ENCODE measurements at regions not wholly inside any gene's neighbourhood (a gene's known extent, or its start where the extent isn't known, plus 50 kb on each side); places are given as distances from the start of the nearest gene placed in this dataset.

DNA sequence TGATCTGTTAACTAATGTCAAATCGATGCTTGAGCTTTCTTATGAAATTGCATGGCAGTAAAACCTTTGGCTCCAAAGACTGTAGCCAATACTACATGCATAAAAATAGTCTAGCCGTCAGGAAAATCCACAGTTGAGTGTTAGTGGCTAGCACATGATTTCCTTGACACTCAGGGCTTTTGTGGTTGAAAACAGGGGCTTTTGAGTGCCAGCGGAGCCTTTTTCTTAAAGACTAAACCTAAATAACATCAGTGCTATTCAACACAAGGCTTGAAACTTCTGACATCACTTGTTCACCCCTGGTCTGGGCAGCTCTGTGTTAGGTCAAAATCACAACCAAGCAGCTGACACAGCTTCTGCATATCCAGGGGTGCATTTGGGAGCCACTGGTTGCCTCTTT lies 124.2 kb upstream of the BMPER start:
- no peak for TF ChIP-seq CTCF (IDR thresholded peaks at IDR 0.05; ENCODE audit: insufficient read depth, low read length, missing control alignments)
- POLR2A ChIA-PET = no interaction called here
- DNase-seq (ENCODE audit: low read depth, low spot score) = no peak
- CTCF ChIA-PET = interaction anchor here (0.8 to 1.8 kb wide), 4 partner anchors 17 to 152 kb away, joined by 3 to 5 read pairs (median 3); no protein-coding TSS in a partner anchor
- H3K4me3 ChIP-seq (ENCODE audit: low read depth, low read length) = no peak overlapping the region

GRCh38 chr7:33781796-33782195 lies 123.5 kb upstream of the BMPER start:
- ChIA-PET CTCF (interaction anchor here (0.8 to 1.8 kb wide), 3 partner anchors 17 to 151 kb away, joined by 3 to 5 read pairs (median 3); no protein-coding TSS in a partner anchor), POLR2A (no interaction called here)
- TF ChIP-seq CTCF (IDR thresholded peaks at IDR 0.05; ENCODE audit: insufficient read depth, low read length, missing control alignments) = no peak
- H3K4me3 ChIP-seq (ENCODE audit: low read depth, low read length) = no peak overlapping the region
- DNase-seq (ENCODE audit: low read depth, low spot score) = no peak

DNA sequence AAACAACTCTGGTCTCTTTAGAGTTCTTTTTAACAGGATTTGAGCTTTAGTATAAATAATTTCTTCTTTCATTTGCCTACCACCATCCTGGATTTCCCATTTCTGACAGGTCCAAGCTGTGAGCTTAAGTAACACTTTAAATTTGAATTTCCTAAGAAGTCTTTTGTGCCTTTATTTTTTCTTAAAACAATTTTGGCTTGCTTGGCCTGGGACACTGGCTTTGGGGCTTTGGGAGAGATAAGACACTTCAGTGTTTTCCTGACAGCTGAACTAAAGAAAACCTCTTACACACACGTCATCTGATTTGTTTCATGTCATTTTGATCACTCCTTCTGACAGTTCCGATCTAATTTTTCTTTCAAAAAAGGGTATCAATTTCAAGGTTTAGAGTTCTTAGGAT lies 121.3 kb upstream of the BMPER start:
- no peak overlapping the region for H3K4me3 ChIP-seq (ENCODE audit: low read depth, low read length)
- TF ChIP-seq CTCF (IDR thresholded peaks at IDR 0.05; ENCODE audit: insufficient read depth, low read length, missing control alignments) = no peak
- ChIA-PET POLR2A (no interaction called here), CTCF (no interaction called here)
- DNase-seq (ENCODE audit: low read depth, low spot score) = no peak

GRCh38 chr7:33788531-33788930 lies 116.8 kb upstream of the BMPER start:
- ChIA-PET CTCF (interaction anchor here (1.3 kb wide), 1 partner anchor 106 kb away, joined by 3 read pairs; no protein-coding TSS in a partner anchor), POLR2A (no interaction called here)
- no peak for DNase-seq (ENCODE audit: low read depth, low spot score)
- no peak overlapping the region for H3K4me3 ChIP-seq (ENCODE audit: low read depth, low read length)
- no peak for TF ChIP-seq CTCF (IDR thresholded peaks at IDR 0.05; ENCODE audit: insufficient read depth, low read length, missing control alignments)

- no peak for DNase-seq (ENCODE audit: low read depth, low spot score)
- CTCF ChIA-PET = no interaction called here
- no peak overlapping the region for H3K4me3 ChIP-seq (ENCODE audit: low read depth, low read length)
- POLR2A ChIA-PET = no interaction called here
- TF ChIP-seq CTCF (IDR thresholded peaks at IDR 0.05; ENCODE audit: insufficient read depth, low read length, missing control alignments) = no peak
Measured at GRCh38 chr7:33789871-33790630, 115.3 kb upstream of the BMPER start.

DNA sequence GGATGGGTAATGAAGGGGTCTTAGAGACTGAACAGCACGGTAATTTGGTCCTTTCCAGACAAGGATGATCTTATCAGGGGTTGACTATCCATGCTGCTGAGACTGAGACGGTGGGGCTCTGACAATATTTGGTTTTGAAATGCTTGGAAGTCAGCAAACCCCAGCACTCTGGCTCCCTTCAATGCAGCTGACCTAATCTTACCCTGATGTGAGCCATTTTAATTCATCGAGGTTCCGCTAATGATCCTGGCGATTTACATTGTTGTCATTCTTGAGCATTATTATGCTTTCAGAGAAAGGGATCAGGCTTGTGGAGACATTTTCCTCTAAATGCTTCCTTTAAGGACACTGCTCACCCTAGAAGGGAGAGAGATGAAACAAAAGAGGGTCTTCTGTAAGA lies 114.6 kb upstream of the BMPER start:
- CTCF ChIA-PET = no interaction called here
- no peak for DNase-seq (ENCODE audit: low read depth, low spot score)
- no peak for TF ChIP-seq CTCF (IDR thresholded peaks at IDR 0.05; ENCODE audit: insufficient read depth, low read length, missing control alignments)
- H3K4me3 ChIP-seq (ENCODE audit: low read depth, low read length) = no peak overlapping the region
- POLR2A ChIA-PET = no interaction called here

Data from AG04449 (cell line).